Mesendoderm (in vitro differentiated cells): ENCODE measurements at regions not wholly inside any gene's neighbourhood (a gene's known extent, or its start where the extent isn't known, plus 50 kb on each side); places are given as distances from the start of the nearest gene placed in this dataset.

Experiments
- DNase-seq: peaks from one replicate; pipeline ENCODE4 v3.0.0; 2013
- H2AK5ac ChIP-seq: 2 replicates; pipeline ENCODE4 v1.6.1; 2013; ENCODE audit warnings: low read length, inconsistent platforms
- H2BK120ac ChIP-seq: 2 replicates; pipeline ENCODE4 v1.6.1; 2013; ENCODE audit warnings: low read depth, mild to moderate bottlenecking, low read length, moderate library complexity, mixed read lengths
- H2BK15ac ChIP-seq: replicated peaks from 2 replicates; pipeline ENCODE4 v1.6.1; 2013; ENCODE audit warnings: low read depth, mild to moderate bottlenecking, moderate library complexity
- H2BK5ac ChIP-seq: 2 replicates; pipeline ENCODE4 v1.6.1; 2013; ENCODE audit warnings: low read length, inconsistent platforms
- H3K18ac ChIP-seq: 2 replicates; pipeline ENCODE4 v1.6.1; 2013; ENCODE audit warnings: mild to moderate bottlenecking, low read length, mixed read lengths
- H3K23ac ChIP-seq: one replicate; pipeline ENCODE4 v1.6.1; 2013; ENCODE audit warnings: low read length
- H3K27ac ChIP-seq: 2 replicates; pipeline ENCODE4 v1.5.1; 2013; ENCODE audit warnings: low read depth, mild to moderate bottlenecking, inconsistent platforms, low read length, moderate library complexity
- H3K27me3 ChIP-seq: 2 replicates; pipeline ENCODE4 v1.6.1; 2013; ENCODE audit warnings: low read length, control low read depth, mild to moderate bottlenecking, inconsistent platforms; ENCODE audit not compliant: insufficient read depth, poor library complexity
- H3K36me3 ChIP-seq: 2 replicates; pipeline ENCODE4 v1.6.1; 2013; ENCODE audit warnings: low read length, inconsistent platforms; ENCODE audit not compliant: control insufficient read depth, insufficient read depth
- H3K4ac ChIP-seq: one replicate; pipeline ENCODE4 v1.6.1; 2013; ENCODE audit warnings: low read depth, mild to moderate bottlenecking, low read length, moderate library complexity
- H3K4me1 ChIP-seq: 2 replicates; pipeline ENCODE4 v1.6.1; 2013; ENCODE audit warnings: low read depth, low read length, inconsistent platforms; ENCODE audit not compliant: control insufficient read depth
- H3K4me2 ChIP-seq: 2 replicates; pipeline ENCODE4 v1.6.1; 2013; ENCODE audit warnings: low read length
- H3K4me3 ChIP-seq: 2 replicates; pipeline ENCODE4 v1.5.1; 2013; ENCODE audit warnings: mild to moderate bottlenecking, low read length
- H3K56ac ChIP-seq: one replicate; pipeline ENCODE4 v1.6.1; 2013; ENCODE audit warnings: low read length
- H3K79me1 ChIP-seq: 2 replicates; pipeline ENCODE4 v1.6.1; 2013; ENCODE audit warnings: low read length, inconsistent platforms
- H3K79me2 ChIP-seq: 2 replicates; pipeline ENCODE4 v1.6.1; 2013; ENCODE audit warnings: mild to moderate bottlenecking, low read length; ENCODE audit not compliant: control insufficient read depth, insufficient read depth
- H3K9ac ChIP-seq: 2 replicates; pipeline ENCODE4 v1.6.1; 2013; ENCODE audit warnings: low read length, inconsistent platforms
- H4K5ac ChIP-seq: one replicate; pipeline ENCODE4 v1.6.1; 2013; ENCODE audit warnings: low read length
- H4K8ac ChIP-seq: one replicate; pipeline ENCODE4 v1.6.1; 2013; ENCODE audit warnings: low read depth, mild to moderate bottlenecking, control low read depth, low read length, moderate library complexity
- WGBS: extraction: QIAGEN DNeasy Blood & Tissue Kit; methylation state at CpG from one replicate; pipeline ENCODE4 v1.1.7; 2013; ENCODE audit warnings: low lambda C conversion rate, missing lambda C conversion rate; ENCODE audit not compliant: insufficient coverage; ENCODE audit errors: extremely low coverage; 5-methylcytosine and 5-hydroxymethylcytosine counted together

- no CpG with 5 or more reads among the region's 3 CpGs for WGBS
- no peak overlapping the region for H3K56ac ChIP-seq
- H3K4me3 ChIP-seq = no peak overlapping the region
- no peaks in the 10 kb centered on the region for H3K4me1 ChIP-seq
- no peak overlapping the region for H2BK15ac ChIP-seq
- no peaks in the 10 kb centered on the region for H3K36me3 ChIP-seq
- no peak overlapping the region for H3K23ac ChIP-seq
- DNase-seq = no peak
- H4K5ac ChIP-seq = no peak overlapping the region
- no peak overlapping the region for H3K18ac ChIP-seq
- no peak overlapping the region for H2BK5ac ChIP-seq
- H3K79me1 ChIP-seq = no peaks in the 10 kb centered on the region
- no peak overlapping the region for H2AK5ac ChIP-seq
- H3K27ac ChIP-seq = no peak overlapping the region
- H3K79me2 ChIP-seq = no peaks in the 10 kb centered on the region
- no peak overlapping the region for H2BK120ac ChIP-seq
- no peak overlapping the region for H3K4me2 ChIP-seq
- no peak overlapping the region for H4K8ac ChIP-seq
- no peaks in the 10 kb centered on the region for H3K27me3 ChIP-seq
- H3K9ac ChIP-seq = no peak overlapping the region
- no peak overlapping the region for H3K4ac ChIP-seq
Observed at GRCh38 chr11:19646921-19647320, 65.7 kb upstream of the NAV2 start.

GRCh38 chr11:19646308-19646707, 66.3 kb upstream of the NAV2 start:
- Histone ChIP-seq H3K4me3 (no peak overlapping the region), H3K4ac (no peak overlapping the region), H3K79me1 (no peaks in the 10 kb centered on the region), H3K18ac (no peak overlapping the region), H3K56ac (no peak overlapping the region), H3K27me3 (no peaks in the 10 kb centered on the region), H2BK5ac (no peak overlapping the region), H2AK5ac (no peak overlapping the region), H4K5ac (no peak overlapping the region), H3K23ac (no peak overlapping the region), H2BK15ac (no peak overlapping the region), H2BK120ac (no peak overlapping the region), H4K8ac (no peak overlapping the region), H3K4me2 (no peak overlapping the region), H3K79me2 (no peaks in the 10 kb centered on the region), H3K27ac (no peak overlapping the region), H3K4me1 (no peaks in the 10 kb centered on the region), H3K36me3 (no peaks in the 10 kb centered on the region), H3K9ac (no peak overlapping the region)
- no peak for DNase-seq
- no CpG with 5 or more reads among the region's 1 CpG for WGBS

GRCh38 chr11:19644316-19644715, 68.3 kb upstream of the NAV2 start:
- Histone ChIP-seq H3K18ac (no peak overlapping the region), H3K9ac (no peak overlapping the region), H3K79me1 (no peaks in the 10 kb centered on the region), H4K8ac (no peak overlapping the region), H3K36me3 (no peaks in the 10 kb centered on the region), H3K79me2 (no peaks in the 10 kb centered on the region), H2AK5ac (no peak overlapping the region), H3K4me1 (no peaks in the 10 kb centered on the region), H2BK120ac (no peak overlapping the region), H2BK5ac (no peak overlapping the region), H3K56ac (no peak overlapping the region), H3K4me3 (no peak overlapping the region), H2BK15ac (no peak overlapping the region), H4K5ac (no peak overlapping the region), H3K4me2 (no peak overlapping the region), H3K27ac (no peak overlapping the region), H3K27me3 (no peaks in the 10 kb centered on the region), H3K4ac (no peak overlapping the region), H3K23ac (no peak overlapping the region)
- DNase-seq = no peak
- WGBS = no CpG with 5 or more reads among the region's 4 CpGs

- no peak overlapping the region for H3K18ac ChIP-seq
- H2AK5ac ChIP-seq = no peak overlapping the region
- H3K79me2 ChIP-seq = no peaks in the 10 kb centered on the region
- no peak for DNase-seq
- H3K79me1 ChIP-seq = no peaks in the 10 kb centered on the region
- no peak overlapping the region for H3K56ac ChIP-seq
- no peak overlapping the region for H3K4ac ChIP-seq
- H2BK15ac ChIP-seq = no peak overlapping the region
- no peak overlapping the region for H2BK120ac ChIP-seq
- no peaks in the 10 kb centered on the region for H3K4me1 ChIP-seq
- H4K8ac ChIP-seq = no peak overlapping the region
- H3K23ac ChIP-seq = no peak overlapping the region
- no peak overlapping the region for H3K9ac ChIP-seq
- no CpG with 5 or more reads among the region's 6 CpGs for WGBS
- no peak overlapping the region for H4K5ac ChIP-seq
- no peak overlapping the region for H3K4me2 ChIP-seq
- no peaks in the 10 kb centered on the region for H3K36me3 ChIP-seq
- H3K4me3 ChIP-seq = no peak overlapping the region
- no peak overlapping the region for H2BK5ac ChIP-seq
- H3K27me3 ChIP-seq = no peaks in the 10 kb centered on the region
- H3K27ac ChIP-seq = no peak overlapping the region
Observed at GRCh38 chr11:19642185-19643158, 70.2 kb upstream of the NAV2 start.

- Histone ChIP-seq H3K9ac (no peak overlapping the region), H2BK15ac (no peak overlapping the region), H3K56ac (no peak overlapping the region), H3K23ac (no peak overlapping the region), H4K8ac (no peak overlapping the region), H3K4me1 (no peaks in the 10 kb centered on the region), H3K27me3 (no peaks in the 10 kb centered on the region), H3K36me3 (no peaks in the 10 kb centered on the region), H2BK5ac (no peak overlapping the region), H2AK5ac (no peak overlapping the region), H2BK120ac (no peak overlapping the region), H3K79me1 (no peaks in the 10 kb centered on the region), H3K4ac (no peak overlapping the region), H3K18ac (no peak overlapping the region), H4K5ac (no peak overlapping the region), H3K4me3 (no peak overlapping the region), H3K79me2 (no peaks in the 10 kb centered on the region), H3K27ac (no peak overlapping the region), H3K4me2 (no peak overlapping the region)
- WGBS = no CpG with 5 or more reads among the region's 6 CpGs
- DNase-seq = no peak
Observed at GRCh38 chr11:19639603-19640105, 73.0 kb upstream of the NAV2 start.
